ENCODE measurements at regions not wholly inside any gene's neighbourhood (a gene's known extent, or its start where the extent isn't known, plus 50 kb on each side); places are given as distances from the start of the nearest gene placed in this dataset.

DNA sequence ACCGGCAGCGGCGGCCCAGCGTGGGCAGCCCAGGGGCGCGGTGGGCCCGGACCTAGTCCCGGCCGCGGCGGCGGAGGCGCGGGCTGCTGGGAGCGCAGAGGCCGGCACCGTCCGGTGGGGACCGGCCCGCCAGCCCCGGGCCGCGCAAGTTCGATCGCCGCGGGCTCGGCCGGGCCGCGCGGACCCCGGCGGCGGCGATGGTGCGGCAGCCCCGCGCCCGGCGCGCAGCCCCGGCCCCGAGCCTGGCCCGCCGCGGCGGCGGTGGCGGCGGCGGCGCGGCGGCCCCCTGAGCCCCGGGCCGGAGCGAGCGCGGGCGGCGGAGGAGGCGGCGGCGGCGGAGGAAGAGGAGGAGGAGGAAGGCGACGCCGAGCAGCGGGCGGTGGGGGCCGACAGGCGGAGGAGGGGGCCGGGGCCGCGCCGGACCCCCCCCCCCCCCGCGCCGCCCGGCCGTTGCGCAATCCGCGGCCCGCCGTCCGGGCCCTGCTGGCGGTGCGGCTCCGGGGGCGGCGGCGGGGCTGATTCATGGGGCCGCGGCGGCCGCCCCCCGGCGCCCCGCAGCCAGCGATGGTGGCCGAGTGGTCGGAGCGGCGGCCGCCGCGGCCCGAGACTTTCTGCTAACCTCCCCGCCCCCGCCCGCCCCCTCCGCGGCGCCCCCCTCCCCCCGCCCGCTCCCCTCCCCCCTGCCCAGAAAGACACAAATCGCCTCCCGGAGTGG is 1251.9 kb downstream of the BRD1 start:
- no peaks in the 10 kb centered on the region for H3K79me2 ChIP-seq (ENCODE audit: control insufficient read depth, insufficient read depth, low read length)
- WGBS (ENCODE audit: insufficient coverage), result 4% methylated on average over 91 of the region's 120 CpGs
- H4K20me1 ChIP-seq (ENCODE audit: control insufficient read depth, insufficient read depth, low read length, poor library complexity, severe bottlenecking), result no peaks in the 10 kb centered on the region
- H3K4me1 ChIP-seq (ENCODE audit: control insufficient read depth in 2 of 2, insufficient read depth in 2 of 2, low read length in 2 of 2), result no peaks in the 10 kb centered on the region
- H3K9me3 Mint-ChIP-seq (ENCODE audit: insufficient read depth), result peaks cover 5% of the 10 kb centered on the region
- CTCF ChIA-PET, result no interaction called here
- H3K4me1 Mint-ChIP-seq, result peaks cover 6% of the 10 kb centered on the region
- H3K9me3 ChIP-seq (ENCODE audit: control extremely low read depth in 1 of 3, control insufficient read depth in 2 of 3, insufficient read depth in 1 of 3, low read length in 2 of 3), result peaks cover 0 to 26% (median 3%) of the 10 kb centered on the region in 3 donors
- POLR2A ChIA-PET, result no interaction called here
- H3K27me3 Mint-ChIP-seq, result peaks cover 37% of the 10 kb centered on the region
- no peak overlapping the region for H3K27ac ChIP-seq (ENCODE audit: low read length in 2 of 2)
- DNase-seq (no peak), ATAC-seq (ENCODE audit: low read depth) (no peak)
- H2AFZ ChIP-seq (ENCODE audit: insufficient read depth, low read depth, low read length, poor library complexity, severe bottlenecking), result no peak overlapping the region
- no peak overlapping the region for H3K27ac Mint-ChIP-seq
- TF ChIP-seq, protein P1, sequence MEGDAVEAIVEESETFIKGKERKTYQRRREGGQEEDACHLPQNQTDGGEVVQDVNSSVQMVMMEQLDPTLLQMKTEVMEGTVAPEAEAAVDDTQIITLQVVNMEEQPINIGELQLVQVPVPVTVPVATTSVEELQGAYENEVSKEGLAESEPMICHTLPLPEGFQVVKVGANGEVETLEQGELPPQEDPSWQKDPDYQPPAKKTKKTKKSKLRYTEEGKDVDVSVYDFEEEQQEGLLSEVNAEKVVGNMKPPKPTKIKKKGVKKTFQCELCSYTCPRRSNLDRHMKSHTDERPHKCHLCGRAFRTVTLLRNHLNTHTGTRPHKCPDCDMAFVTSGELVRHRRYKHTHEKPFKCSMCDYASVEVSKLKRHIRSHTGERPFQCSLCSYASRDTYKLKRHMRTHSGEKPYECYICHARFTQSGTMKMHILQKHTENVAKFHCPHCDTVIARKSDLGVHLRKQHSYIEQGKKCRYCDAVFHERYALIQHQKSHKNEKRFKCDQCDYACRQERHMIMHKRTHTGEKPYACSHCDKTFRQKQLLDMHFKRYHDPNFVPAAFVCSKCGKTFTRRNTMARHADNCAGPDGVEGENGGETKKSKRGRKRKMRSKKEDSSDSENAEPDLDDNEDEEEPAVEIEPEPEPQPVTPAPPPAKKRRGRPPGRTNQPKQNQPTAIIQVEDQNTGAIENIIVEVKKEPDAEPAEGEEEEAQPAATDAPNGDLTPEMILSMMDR (IDR thresholded peaks at IDR 0.05), result no peak
- no peak for TF ChIP-seq EZH2 (IDR thresholded peaks at IDR 0.05; ENCODE audit: borderline replicate concordance, insufficient read depth, low read depth, low read length, poor library complexity, severe bottlenecking)
- no peaks in the 10 kb centered on the region for H3K36me3 ChIP-seq (replicated peaks in 1 of 2; ENCODE audit: control extremely low read depth in 1 of 2, control insufficient read depth in 1 of 2, extremely low read depth in 1 of 2, insufficient read depth in 2 of 2, low read length in 1 of 2)
- H3K27me3 ChIP-seq (replicated peaks in 1 of 4; ENCODE audit: control extremely low read depth in 1 of 4, control insufficient read depth in 3 of 4, insufficient read depth in 4 of 4, low read length in 3 of 4), result peaks cover 0 to 28% (median 6%) of the 10 kb centered on the region in 4 experiments
- intact Hi-C loops (cut with micrococcal nuclease), result no loop called here
- no peak overlapping the region for H3K9ac ChIP-seq (ENCODE audit: low read length)
- H3K4me2 ChIP-seq (replicated peaks; ENCODE audit: low read depth, low read length, poor library complexity, severe bottlenecking), result no peak overlapping the region
- no peak overlapping the region for H3K4me3 ChIP-seq (ENCODE audit: control extremely low read depth in 1 of 5, extremely low read depth in 1 of 5, insufficient read depth in 1 of 5, low read depth in 2 of 5, low read length in 4 of 5)
- no peak overlapping the region for H3K4me3 Mint-ChIP-seq

DNA sequence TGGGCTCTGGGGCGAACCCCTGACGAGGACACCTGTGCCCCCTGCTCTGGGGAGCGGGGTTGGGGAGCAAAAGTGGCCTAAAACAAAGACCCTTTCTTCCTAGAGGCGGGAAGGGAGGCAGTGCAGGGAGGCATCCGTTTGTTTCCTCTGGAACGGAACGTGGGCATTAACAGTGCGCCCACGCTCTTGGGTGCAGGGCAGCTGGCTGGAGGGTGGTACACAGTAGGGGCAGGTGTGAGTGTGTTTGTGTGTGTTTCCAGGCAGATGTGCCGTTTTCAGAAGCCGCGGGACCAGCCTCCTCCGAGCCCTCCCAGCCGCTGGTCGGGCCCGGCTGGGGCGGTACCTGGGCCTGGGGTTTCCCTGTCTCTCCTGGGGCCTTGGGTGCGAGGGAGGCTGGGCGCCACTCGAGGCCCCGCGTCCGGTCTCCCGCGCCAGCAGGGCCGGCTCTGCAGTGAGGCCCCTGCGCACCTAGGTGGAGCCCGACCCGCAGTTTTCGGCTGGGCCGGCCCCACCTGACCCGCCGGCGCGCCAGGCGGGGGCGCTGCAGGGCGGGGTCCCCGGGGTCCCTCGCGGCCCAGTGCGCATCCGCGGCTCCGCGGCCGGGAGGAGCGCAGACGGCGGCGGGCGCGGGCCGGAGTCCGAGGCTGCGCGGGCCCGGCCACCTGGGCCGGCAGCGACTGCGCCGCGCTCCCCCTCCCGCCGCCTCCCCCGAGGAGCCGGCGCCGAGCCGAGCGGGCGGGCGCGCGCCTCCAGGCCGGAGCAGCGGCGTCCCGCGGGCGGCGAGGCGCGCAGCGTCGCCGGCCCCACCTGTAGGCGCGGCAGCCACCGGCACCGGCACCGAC is 1252.7 kb downstream of the BRD1 start:
- H4K20me1 ChIP-seq (ENCODE audit: control insufficient read depth, insufficient read depth, low read length, poor library complexity, severe bottlenecking), result no peaks in the 10 kb centered on the region
- ChIA-PET CTCF (no interaction called here), POLR2A (no interaction called here)
- H3K4me1 ChIP-seq (ENCODE audit: control insufficient read depth in 2 of 2, insufficient read depth in 2 of 2, low read length in 2 of 2), result no peaks in the 10 kb centered on the region
- no peak overlapping the region for H3K27ac ChIP-seq (ENCODE audit: low read length in 2 of 2)
- TF ChIP-seq, protein P1 (IDR thresholded peaks at IDR 0.05), result no peak
- TF ChIP-seq EZH2 (IDR thresholded peaks at IDR 0.05; ENCODE audit: borderline replicate concordance, insufficient read depth, low read depth, low read length, poor library complexity, severe bottlenecking), result no peak
- DNase-seq (no peak), ATAC-seq (ENCODE audit: low read depth) (no peak)
- H3K4me2 ChIP-seq (replicated peaks; ENCODE audit: low read depth, low read length, poor library complexity, severe bottlenecking), result no peak overlapping the region
- Mint-ChIP-seq H3K4me1 (peaks cover 6% of the 10 kb centered on the region), H3K27me3 (peaks cover 37% of the 10 kb centered on the region), H3K9me3 (ENCODE audit: insufficient read depth) (peaks cover 8% of the 10 kb centered on the region), H3K27ac (no peak overlapping the region), H3K4me3 (peak overlapping the region; percentile 20)
- H3K9me3 ChIP-seq (ENCODE audit: control extremely low read depth in 1 of 3, control insufficient read depth in 2 of 3, insufficient read depth in 1 of 3, low read length in 2 of 3), result peaks cover 0 to 21% (median 4%) of the 10 kb centered on the region in 3 donors
- H2AFZ ChIP-seq (ENCODE audit: insufficient read depth, low read depth, low read length, poor library complexity, severe bottlenecking), result no peak overlapping the region
- 10% methylated on average over 92 of the region's 92 CpGs for WGBS (ENCODE audit: insufficient coverage)
- no peak overlapping the region for H3K9ac ChIP-seq (ENCODE audit: low read length)
- intact Hi-C loops (cut with micrococcal nuclease), result no loop called here
- H3K79me2 ChIP-seq (ENCODE audit: control insufficient read depth, insufficient read depth, low read length), result no peaks in the 10 kb centered on the region
- H3K4me3 ChIP-seq (ENCODE audit: control extremely low read depth in 1 of 5, extremely low read depth in 1 of 5, insufficient read depth in 1 of 5, low read depth in 2 of 5, low read length in 4 of 5), result no peak overlapping the region
- no peaks in the 10 kb centered on the region for H3K36me3 ChIP-seq (replicated peaks in 1 of 2; ENCODE audit: control extremely low read depth in 1 of 2, control insufficient read depth in 1 of 2, extremely low read depth in 1 of 2, insufficient read depth in 2 of 2, low read length in 1 of 2)
- H3K27me3 ChIP-seq (replicated peaks in 1 of 4; ENCODE audit: control extremely low read depth in 1 of 4, control insufficient read depth in 3 of 4, insufficient read depth in 4 of 4, low read length in 3 of 4), result peaks cover 0 to 28% (median 6%) of the 10 kb centered on the region in 4 experiments
